HepG2 (cell line): ENCODE measurements at regions not wholly inside any gene's neighbourhood (a gene's known extent, or its start where the extent isn't known, plus 50 kb on each side); places are given as distances from the start of the nearest gene placed in this dataset.

Experiments used
- ATAC-seq: fragments of 200-7000 bp; cut with Tn5 transposase; 3 replicates; pipeline ENCODE4 v1.9.1; 2020; ENCODE audit warnings: mild to moderate bottlenecking, moderate library complexity
- BruUV-seq: library from RNA; stranded (reverse); fragments of 400-500 nt; replicated peaks from 2 replicates; lab custom pipeline; 2021; lab: Mats Ljungman, UMichigan
- CTCF ChIA-PET: fragments of 300-600 bp; formaldehyde crosslinking; extraction: SDS; loops from one replicate; lab custom pipeline; 2021; ENCODE audit warnings: low total read pairs, inconsistent platforms, low intra/inter-chr PET ratio; lab: Yijun Ruan, JAX
- POLR2A ChIA-PET: fragments of 350-600 bp; sonication (Branson Sonifier 250); formaldehyde crosslinking; loops from one replicate; lab custom pipeline; 2020; ENCODE audit warnings: antibody characterized with exemption, inconsistent platforms; lab: Yijun Ruan, JAX
- DNase-seq: peaks from one replicate; pipeline ENCODE4 v3.0.0-alpha.2; 2015; ENCODE audit warnings: low spot score
- FAIRE-seq: peaks from 3 replicates; lab custom pipeline; 2011; peaks lifted over from hg19 to GRCh38; lab: Jason Lieb, UNC
- H2AFZ ChIP-seq: one replicate; pipeline ENCODE4 v1.6.1; 2011; ENCODE audit warnings: low read length, inconsistent platforms
- H3K27ac ChIP-seq: fragments of 300-600 bp; 3 replicates; pipeline ENCODE4 v1.8.0; 2011; ENCODE audit warnings: mixed run types, mild to moderate bottlenecking, mixed read lengths, low read length, inconsistent platforms; ENCODE audit not compliant: insufficient read depth; ENCODE audit errors: extremely low read length
- H3K27me3 ChIP-seq, 2 experiments: fragments of 200-600 bp in 1 of 2; 2 replicates in 1 of 2; 3 replicates in 1 of 2; pipeline versions ENCODE4 v1.6.0 to v1.8.0; 2011; ENCODE audit warnings: low read length in 2 of 2, mild to moderate bottlenecking in 2 of 2, moderate library complexity in 2 of 2, inconsistent platforms in 1 of 2; ENCODE audit not compliant: insufficient read depth in 2 of 2, control insufficient read depth in 1 of 2
- H3K36me3 ChIP-seq, 2 experiments: fragments of 200-600 bp in 1 of 2; replicated peaks in 1 of 2; 2 replicates in 1 of 2; 3 replicates in 1 of 2; pipeline versions ENCODE4 v1.5.1 to v1.8.0; 2011; ENCODE audit warnings: low read length in 2 of 2, inconsistent platforms in 1 of 2; ENCODE audit not compliant: insufficient read depth in 2 of 2, control insufficient read depth in 1 of 2
- H3K4me1 ChIP-seq: 2 replicates; pipeline ENCODE4 v1.5.1; 2012; ENCODE audit warnings: low read length, inconsistent platforms; ENCODE audit not compliant: insufficient read depth
- H3K4me2 ChIP-seq: 2 replicates; pipeline ENCODE4 v1.6.0; 2011; ENCODE audit warnings: low read depth, low read length, inconsistent platforms
- H3K4me3 ChIP-seq, 3 experiments: fragments of 200-600 bp in 1 of 3; sonication (generic), shearing (Covaris generic) in 1 of 3; replicated peaks in 1 of 3; 2 replicates each; pipeline ENCODE4 v1.5.1; 2011 to 2016; ENCODE audit warnings: low read length in 3 of 3, inconsistent platforms in 2 of 3, low read depth in 2 of 3, mild to moderate bottlenecking in 2 of 3, control low read depth in 1 of 3, mixed read lengths in 1 of 3; ENCODE audit not compliant: insufficient read depth in 1 of 3
- H3K79me2 ChIP-seq: one replicate; pipeline ENCODE4 v1.6.1; 2011; ENCODE audit warnings: low read length, inconsistent platforms; ENCODE audit not compliant: insufficient read depth
- H3K9ac ChIP-seq: 2 replicates; pipeline ENCODE4 v1.6.0; 2011; ENCODE audit warnings: mild to moderate bottlenecking, low read depth, low read length, inconsistent platforms; ENCODE audit not compliant: insufficient read depth
- H3K9me3 ChIP-seq: 2 replicates; pipeline ENCODE4 v1.5.1; 2012; ENCODE audit warnings: mild to moderate bottlenecking, low read length
- H4K20me1 ChIP-seq: 2 replicates; pipeline ENCODE4 v1.6.0; 2011; ENCODE audit warnings: inconsistent platforms, mild to moderate bottlenecking, low read length, moderate library complexity; ENCODE audit not compliant: insufficient read depth
- ARHGAP35 ChIP-seq: sonication (generic); formaldehyde crosslinking; IDR thresholded peaks from 2 replicates; pipeline ENCODE4 v1.9.0; 2022; ENCODE audit warnings: mild to moderate bottlenecking, inconsistent platforms, moderate library complexity, missing genetic modification reagents, borderline replicate concordance
- BRD4 ChIP-seq: sonication (generic); formaldehyde crosslinking; IDR thresholded peaks from 2 replicates; pipeline ENCODE4 v1.4.0; 2020; ENCODE audit warnings: missing genetic modification reagents
- FOXC1 ChIP-seq: sonication (generic); formaldehyde crosslinking; IDR thresholded peaks from 2 replicates; pipeline ENCODE4 v1.8.0; 2022; ENCODE audit warnings: mild to moderate bottlenecking, missing genetic modification reagents, borderline replicate concordance
- SRSF9 ChIP-seq: fragments of 200-400 bp; formaldehyde crosslinking; IDR thresholded peaks from 2 replicates; pipeline ENCODE4 v1.6.1; 2018; ENCODE audit warnings: borderline replicate concordance, mild to moderate bottlenecking, low read depth, low read length; ENCODE audit not compliant: insufficient read depth, poor library complexity, severe bottlenecking
- TERF1 ChIP-seq: sonication (generic); formaldehyde crosslinking; IDR thresholded peaks from 2 replicates; pipeline ENCODE4 v1.8.0; 2022; ENCODE audit warnings: mild to moderate bottlenecking, missing genetic modification reagents, moderate library complexity
- ZC3H4 ChIP-seq: sonication (generic); formaldehyde crosslinking; IDR thresholded peaks from 2 replicates; pipeline ENCODE4 v1.4.0; 2020; ENCODE audit warnings: missing genetic modification reagents, borderline replicate concordance
- ZFX ChIP-seq: sonication (generic); formaldehyde crosslinking; IDR thresholded peaks from 2 replicates; pipeline ENCODE4 v1.4.0; 2020; ENCODE audit warnings: mild to moderate bottlenecking, low read depth, missing genetic modification reagents, moderate library complexity
- ZNF10 ChIP-seq: sonication (generic); formaldehyde crosslinking; IDR thresholded peaks from 2 replicates; pipeline ENCODE4 v1.4.0; 2020; ENCODE audit warnings: mild to moderate bottlenecking, low read depth, missing genetic modification reagents, borderline replicate concordance
- ZNF609 ChIP-seq: sonication (generic); formaldehyde crosslinking; IDR thresholded peaks from 2 replicates; pipeline ENCODE4 v1.4.0; 2020; ENCODE audit warnings: mild to moderate bottlenecking, missing genetic modification reagents, borderline replicate concordance
- ZNF850 ChIP-seq: sonication (generic); formaldehyde crosslinking; conservative IDR thresholded peaks from 2 replicates; pipeline ENCODE4 v1.9.0; 2021; ENCODE audit warnings: mild to moderate bottlenecking, missing genetic modification reagents
- ZSCAN21 ChIP-seq: sonication (generic); formaldehyde crosslinking; IDR thresholded peaks from 2 replicates; pipeline ENCODE4 v1.8.0; 2022; ENCODE audit warnings: mild to moderate bottlenecking, missing genetic modification reagents, moderate library complexity, borderline replicate concordance
- ZSCAN25 ChIP-seq: sonication (generic); formaldehyde crosslinking; IDR thresholded peaks from 2 replicates; pipeline ENCODE4 v1.8.0; 2022; ENCODE audit warnings: mild to moderate bottlenecking, missing genetic modification reagents
- whole genome bisulfite sequencing: methylation state at CpG from one replicate; pipeline ENCODE4 v1.1.6; 2017; ENCODE audit warnings: low lambda C conversion rate; 5-methylcytosine and 5-hydroxymethylcytosine counted together
- in situ Hi-C: cut with HindIII; loops from 2 replicates; pipeline ENCODE4 v1.10.0; 2017; ENCODE audit warnings: low pct_unique_long_range_greater_than_20kb; ENCODE audit not compliant: extremely low pct_ligation_motif_present
- intact Hi-C: fragments of 100-400 bp; cut with micrococcal nuclease; formaldehyde crosslinking; loops from one replicate; pipeline ENCODE4 v1.10.0; 2022; ENCODE audit not compliant: unreplicated experiment
- TF ChIP-seq, protein P1 (sequence below): sonication (generic); formaldehyde crosslinking; IDR thresholded peaks from 2 replicates; pipeline ENCODE4 v1.4.0; 2020; ENCODE audit warnings: missing genetic modification reagents

GRCh38 chr2:149782572-149782971, 195.0 kb upstream of the MMADHC start:
- H3K9ac ChIP-seq, result no peak overlapping the region
- H3K79me2 ChIP-seq, result no peaks in the 10 kb centered on the region
- no TSS peak for BruUV-seq
- no peak overlapping the region for H3K4me3 ChIP-seq
- CTCF ChIA-PET, result no interaction called here
- H3K4me2 ChIP-seq, result no peak overlapping the region
- peaks cover 2% of the 10 kb centered on the region; the same call in 1 of the 2 replicates for H3K9me3 ChIP-seq
- no peak overlapping the region for H2AFZ ChIP-seq
- no peaks in the 10 kb centered on the region for H4K20me1 ChIP-seq
- no peak for ATAC-seq
- in situ Hi-C loops (no loop called here), intact Hi-C loops (no loop called here)
- H3K27ac ChIP-seq, result no peak overlapping the region
- 15% methylated on average over 1 of the region's 1 CpG for WGBS
- FAIRE-seq, result no peak
- POLR2A ChIA-PET, result no interaction called here
- no peaks in the 10 kb centered on the region for H3K36me3 ChIP-seq
- no peak for DNase-seq
- no peaks in the 10 kb centered on the region for H3K4me1 ChIP-seq
- H3K27me3 ChIP-seq, result no peaks in the 10 kb centered on the region
- no peak for TF ChIP-seq ARHGAP35 (CRISPR knock-in tag)
- no peak for TF ChIP-seq ZNF850 (CRISPR knock-in tag)
- TF ChIP-seq, protein P1, sequence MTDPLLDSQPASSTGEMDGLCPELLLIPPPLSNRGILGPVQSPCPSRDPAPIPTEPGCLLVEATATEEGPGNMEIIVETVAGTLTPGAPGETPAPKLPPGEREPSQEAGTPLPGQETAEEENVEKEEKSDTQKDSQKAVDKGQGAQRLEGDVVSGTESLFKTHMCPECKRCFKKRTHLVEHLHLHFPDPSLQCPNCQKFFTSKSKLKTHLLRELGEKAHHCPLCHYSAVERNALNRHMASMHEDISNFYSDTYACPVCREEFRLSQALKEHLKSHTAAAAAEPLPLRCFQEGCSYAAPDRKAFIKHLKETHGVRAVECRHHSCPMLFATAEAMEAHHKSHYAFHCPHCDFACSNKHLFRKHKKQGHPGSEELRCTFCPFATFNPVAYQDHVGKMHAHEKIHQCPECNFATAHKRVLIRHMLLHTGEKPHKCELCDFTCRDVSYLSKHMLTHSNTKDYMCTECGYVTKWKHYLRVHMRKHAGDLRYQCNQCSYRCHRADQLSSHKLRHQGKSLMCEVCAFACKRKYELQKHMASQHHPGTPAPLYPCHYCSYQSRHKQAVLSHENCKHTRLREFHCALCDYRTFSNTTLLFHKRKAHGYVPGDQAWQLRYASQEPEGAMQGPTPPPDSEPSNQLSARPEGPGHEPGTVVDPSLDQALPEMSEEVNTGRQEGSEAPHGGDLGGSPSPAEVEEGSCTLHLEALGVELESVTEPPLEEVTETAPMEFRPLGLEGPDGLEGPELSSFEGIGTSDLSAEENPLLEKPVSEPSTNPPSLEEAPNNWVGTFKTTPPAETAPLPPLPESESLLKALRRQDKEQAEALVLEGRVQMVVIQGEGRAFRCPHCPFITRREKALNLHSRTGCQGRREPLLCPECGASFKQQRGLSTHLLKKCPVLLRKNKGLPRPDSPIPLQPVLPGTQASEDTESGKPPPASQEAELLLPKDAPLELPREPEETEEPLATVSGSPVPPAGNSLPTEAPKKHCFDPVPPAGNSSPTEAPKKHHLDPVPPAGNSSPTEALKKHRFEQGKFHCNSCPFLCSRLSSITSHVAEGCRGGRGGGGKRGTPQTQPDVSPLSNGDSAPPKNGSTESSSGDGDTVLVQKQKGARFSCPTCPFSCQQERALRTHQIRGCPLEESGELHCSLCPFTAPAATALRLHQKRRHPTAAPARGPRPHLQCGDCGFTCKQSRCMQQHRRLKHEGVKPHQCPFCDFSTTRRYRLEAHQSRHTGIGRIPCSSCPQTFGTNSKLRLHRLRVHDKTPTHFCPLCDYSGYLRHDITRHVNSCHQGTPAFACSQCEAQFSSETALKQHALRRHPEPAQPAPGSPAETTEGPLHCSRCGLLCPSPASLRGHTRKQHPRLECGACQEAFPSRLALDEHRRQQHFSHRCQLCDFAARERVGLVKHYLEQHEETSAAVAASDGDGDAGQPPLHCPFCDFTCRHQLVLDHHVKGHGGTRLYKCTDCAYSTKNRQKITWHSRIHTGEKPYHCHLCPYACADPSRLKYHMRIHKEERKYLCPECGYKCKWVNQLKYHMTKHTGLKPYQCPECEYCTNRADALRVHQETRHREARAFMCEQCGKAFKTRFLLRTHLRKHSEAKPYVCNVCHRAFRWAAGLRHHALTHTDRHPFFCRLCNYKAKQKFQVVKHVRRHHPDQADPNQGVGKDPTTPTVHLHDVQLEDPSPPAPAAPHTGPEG (CRISPR knock-in tag), result no peak
- TF ChIP-seq ZFX (CRISPR knock-in tag), result no peak
- TF ChIP-seq BRD4 (CRISPR knock-in tag), result no peak
- no peak for TF ChIP-seq SRSF9
- TF ChIP-seq ZNF10, result no peak
- TF ChIP-seq FOXC1 (CRISPR knock-in tag), result no peak
- TF ChIP-seq TERF1, result no peak
- no peak for TF ChIP-seq ZSCAN25
- no peak for TF ChIP-seq ZNF609 (CRISPR knock-in tag)
- no peak for TF ChIP-seq ZC3H4
- no peak for TF ChIP-seq ZSCAN21 (CRISPR knock-in tag)
